A549 (cell line): ENCODE measurements at regions not wholly inside any gene's neighbourhood (a gene's known extent, or its start where the extent isn't known, plus 50 kb on each side); places are given as distances from the start of the nearest gene placed in this dataset.

Source experiments
- ATAC-seq, 2 experiments: fragments of 200-7000 bp in 1 of 2; fragments of >200 bp in 1 of 2; cut with Nextera tagmentation in 1 of 2; cut with Tn5 transposase in 1 of 2; 3 replicates each; pipeline versions ENCODE4 v1.8.0 to v1.9.1; 2018 to 2020; ENCODE audit warnings: mild to moderate bottlenecking in 1 of 2, moderate library complexity in 1 of 2
- CTCF ChIA-PET: fragments of 300-600 bp; sonication (Branson Sonifier 250); formaldehyde crosslinking; extraction: SDS; loops from one replicate; lab custom pipeline; 2021; ENCODE audit warnings: antibody characterized with exemption, inconsistent platforms; lab: Yijun Ruan, JAX
- POLR2A ChIA-PET: fragments of 350-600 bp; formaldehyde crosslinking; extraction: SDS; loops from one replicate; lab custom pipeline; 2021; ENCODE audit warnings: antibody characterized with exemption, inconsistent platforms; lab: Yijun Ruan, JAX
- DNase-seq, 2 experiments: peaks; one replicate each; pipeline versions ENCODE4 v3.0.0 to v3.0.0-alpha.2; 2011 to 2016; ENCODE audit warnings: low read depth in 1 of 2, low spot score in 1 of 2
- FAIRE-seq: peaks from 2 replicates; lab custom pipeline; 2011; peaks lifted over from hg19 to GRCh38; lab: Jason Lieb, UNC
- H3K27ac ChIP-seq, 2 experiments: fragments of >200 bp; sonication (Bioruptor Twin); formaldehyde crosslinking; 3 replicates each; pipeline ENCODE4 v1.5.1; 2016 to 2017
- H3K4me1 ChIP-seq: fragments of >200 bp; sonication (Bioruptor Twin); formaldehyde crosslinking; 3 replicates; pipeline ENCODE4 v1.6.1; 2016
- H3K4me2 ChIP-seq: fragments of >200 bp; sonication (Bioruptor Twin); formaldehyde crosslinking; 3 replicates; pipeline ENCODE4 v1.6.1; 2016
- H3K4me3 ChIP-seq: fragments of >200 bp; sonication (Bioruptor Twin); formaldehyde crosslinking; 3 replicates; pipeline ENCODE4 v1.5.1; 2016
- H3K9me3 ChIP-seq: fragments of >200 bp; sonication (Bioruptor Twin); formaldehyde crosslinking; 3 replicates; pipeline ENCODE4 v1.6.1; 2016
- BHLHE40 ChIP-seq: IDR thresholded peaks from 2 replicates; pipeline ENCODE4 v1.6.1; 2012; ENCODE audit warnings: low read depth, low read length, inconsistent platforms
- CBX2 ChIP-seq: fragments of 200-600 bp; sonication (generic); IDR thresholded peaks from 2 replicates; pipeline ENCODE4 v1.6.1; 2016; ENCODE audit warnings: low read depth, mild to moderate bottlenecking, borderline replicate concordance
- CBX8 ChIP-seq: fragments of 200-600 bp; sonication (generic); IDR thresholded peaks from 2 replicates; pipeline ENCODE4 v1.6.1; 2016
- CEBPB ChIP-seq, 2 experiments: fragments of >200 bp in 1 of 2; sonication (Bioruptor Twin) in 1 of 2; formaldehyde crosslinking in 1 of 2; IDR thresholded peaks; 2 replicates each; pipeline ENCODE4 v1.6.1; 2012 to 2016
- CTCF ChIP-seq: fragments of >200 bp; sonication (Bioruptor Twin); formaldehyde crosslinking; IDR thresholded peaks from 3 replicates; pipeline ENCODE4 v1.5.1; 2016
- ELK1 ChIP-seq: fragments of 150-350 bp; IDR thresholded peaks from 2 replicates; pipeline ENCODE4 v1.6.1; 2014; ENCODE audit warnings: low read depth, mild to moderate bottlenecking, low read length
- EP300 ChIP-seq, 2 experiments: fragments of >200 bp; sonication (Bioruptor Twin); formaldehyde crosslinking; IDR thresholded peaks; 2 replicates in 1 of 2; 3 replicates in 1 of 2; pipeline ENCODE4 v1.6.1; 2016 to 2017
- ESRRA ChIP-seq: fragments of 150-350 bp; IDR thresholded peaks from 2 replicates; pipeline ENCODE4 v1.6.1; 2014; ENCODE audit warnings: mild to moderate bottlenecking, low read length, borderline replicate concordance
- FOSB ChIP-seq: fragments of 250-450 bp; sonication (Bioruptor Pico); IDR thresholded peaks from 2 replicates; pipeline ENCODE4 v1.5.0; 2020; ENCODE audit warnings: mild to moderate bottlenecking, moderate library complexity
- FOSL2 ChIP-seq, 2 experiments: fragments of 450-650 bp in 1 of 2; fragments of >200 bp in 1 of 2; sonication (Bioruptor Twin) in 1 of 2; formaldehyde crosslinking; IDR thresholded peaks; 2 replicates each; pipeline versions ENCODE4 v1.5.0 to v1.6.1; 2016 to 2020; ENCODE audit warnings: mild to moderate bottlenecking in 1 of 2, moderate library complexity in 1 of 2
- FOXS1 ChIP-seq: fragments of 250-450 bp; sonication (Bioruptor Pico); IDR thresholded peaks from 2 replicates; pipeline ENCODE4 v1.5.0; 2020; ENCODE audit warnings: mild to moderate bottlenecking, moderate library complexity
- GATA3 ChIP-seq: IDR thresholded peaks from 2 replicates; pipeline ENCODE4 v1.6.1; 2012; ENCODE audit warnings: borderline replicate concordance
- HDAC2 ChIP-seq: fragments of 200-600 bp; sonication (generic); IDR thresholded peaks from 2 replicates; pipeline ENCODE4 v1.6.1; 2016
- HMGXB4 ChIP-seq: fragments of 250-450 bp; sonication (Bioruptor Pico); IDR thresholded peaks from 2 replicates; pipeline ENCODE4 v1.5.0; 2021; ENCODE audit warnings: mild to moderate bottlenecking, moderate library complexity, borderline replicate concordance
- HOXA7 ChIP-seq: fragments of 250-450 bp; sonication (Bioruptor Pico); IDR thresholded peaks from 2 replicates; pipeline ENCODE4 v1.5.0; 2020; ENCODE audit warnings: mild to moderate bottlenecking, moderate library complexity
- HOXB13 ChIP-seq: fragments of 250-450 bp; sonication (Bioruptor Pico); IDR thresholded peaks from 2 replicates; pipeline ENCODE4 v1.5.0; 2020; ENCODE audit warnings: low read depth, mild to moderate bottlenecking, moderate library complexity
- HOXB5 ChIP-seq: fragments of 250-450 bp; sonication (Bioruptor Pico); IDR thresholded peaks from 2 replicates; pipeline ENCODE4 v1.5.0; 2020; ENCODE audit warnings: mild to moderate bottlenecking, moderate library complexity
- JUNB ChIP-seq: fragments of >200 bp; sonication (Bioruptor Twin); formaldehyde crosslinking; IDR thresholded peaks from 2 replicates; pipeline ENCODE4 v1.6.1; 2016
- KDM1A ChIP-seq: fragments of 200-600 bp; sonication (generic); IDR thresholded peaks from 2 replicates; pipeline ENCODE4 v1.6.1; 2016; ENCODE audit warnings: low read depth, mild to moderate bottlenecking
- MAX ChIP-seq: IDR thresholded peaks from 2 replicates; pipeline ENCODE4 v1.6.1; 2012
- MYC ChIP-seq: IDR thresholded peaks from 2 replicates; pipeline ENCODE4 v1.6.1; 2012; ENCODE audit warnings: mild to moderate bottlenecking, inconsistent platforms, low read length, improper control_type of control experiment, borderline replicate concordance
- NFE2L2 ChIP-seq: fragments of 150-350 bp; conservative IDR thresholded peaks from 2 replicates; pipeline ENCODE4 v1.6.1; 2014; ENCODE audit warnings: low read length
- PBX3 ChIP-seq: IDR thresholded peaks from 2 replicates; pipeline ENCODE4 v1.6.1; 2012
- PHF8 ChIP-seq: fragments of 200-600 bp; sonication (generic); IDR thresholded peaks from 2 replicates; pipeline ENCODE4 v1.6.1; 2016; ENCODE audit warnings: low read depth, mild to moderate bottlenecking, antibody characterized with exemption, moderate library complexity, borderline replicate concordance
- RAD21 ChIP-seq, 2 experiments: fragments of >200 bp in 1 of 2; sonication (Bioruptor Twin) in 1 of 2; formaldehyde crosslinking in 1 of 2; IDR thresholded peaks in 1 of 2; conservative IDR thresholded peaks in 1 of 2; 2 replicates in 1 of 2; 3 replicates in 1 of 2; pipeline ENCODE4 v1.6.1; 2012 to 2018; ENCODE audit warnings: inconsistent platforms in 1 of 2
- USF2 ChIP-seq: fragments of 450-650 bp; IDR thresholded peaks from 2 replicates; pipeline ENCODE4 v1.6.1; 2014; ENCODE audit warnings: antibody characterized with exemption
- ZFP36 ChIP-seq: fragments of 450-650 bp; IDR thresholded peaks from 2 replicates; pipeline ENCODE4 v1.6.1; 2014; ENCODE audit warnings: borderline replicate concordance; ENCODE audit not compliant: partially characterized antibody
- ZNF302 ChIP-seq: fragments of 250-450 bp; sonication (Bioruptor Pico); IDR thresholded peaks from 2 replicates; pipeline ENCODE4 v1.9.0; 2021; ENCODE audit warnings: inconsistent platforms, mild to moderate bottlenecking, moderate library complexity
- ZSCAN20 ChIP-seq: fragments of 250-450 bp; sonication (Bioruptor Pico); IDR thresholded peaks from 2 replicates; pipeline ENCODE4 v1.8.0; 2022; ENCODE audit warnings: mild to moderate bottlenecking, moderate library complexity
- WGBS: methylation state at CpG from one replicate; pipeline ENCODE4 v1.1.6; 2017; ENCODE audit errors: missing lambda C conversion rate; 5-methylcytosine and 5-hydroxymethylcytosine counted together

- Histone ChIP-seq H3K4me2 (no peak overlapping the region), H3K4me1 (no peaks in the 10 kb centered on the region), H3K27ac (no peak overlapping the region), H3K4me3 (no peak overlapping the region), H3K9me3 (no peaks in the 10 kb centered on the region)
- ATAC-seq = no peak
- TF ChIP-seq HOXB5 = no peak
- TF ChIP-seq CEBPB (IDR thresholded peaks at IDR 0.05) = no peak
- no peak for TF ChIP-seq HDAC2
- no peak for TF ChIP-seq ELK1
- no peak for TF ChIP-seq BHLHE40
- no peak for TF ChIP-seq ESRRA
- no peak for TF ChIP-seq GATA3
- no peak for TF ChIP-seq ZFP36
- TF ChIP-seq HOXA7 (CRISPR knock-in tag) = no peak
- TF ChIP-seq HMGXB4 (CRISPR knock-in tag) = no peak
- no peak for TF ChIP-seq FOSL2 (IDR thresholded peaks at IDR 0.05)
- TF ChIP-seq FOSL2 (CRISPR knock-in tag; IDR thresholded peaks at IDR 0.05) = no peak
- no peak for TF ChIP-seq USF2
- TF ChIP-seq RAD21 (conservative IDR thresholded peaks at IDR 0.05 in 1 of 2, IDR thresholded peaks at IDR 0.05 in 1 of 2) = no peak
- TF ChIP-seq NFE2L2 = no peak
- DNase-seq = no peak
- CTCF ChIA-PET = no interaction called here
- POLR2A ChIA-PET = no interaction called here
- no peak for FAIRE-seq
Measured at GRCh38 chr2:144681389-144681788, 161.5 kb upstream of the ZEB2 start.

- POLR2A ChIA-PET = no interaction called here
- Histone ChIP-seq H3K4me2 (no peak overlapping the region), H3K4me3 (no peak overlapping the region), H3K4me1 (no peaks in the 10 kb centered on the region), H3K9me3 (no peaks in the 10 kb centered on the region), H3K27ac (no peak overlapping the region)
- CTCF ChIA-PET = no interaction called here
- WGBS = 61% methylated on average over 5 of the region's 5 CpGs
- ATAC-seq = no peak
- no peak for FAIRE-seq
- TF ChIP-seq HOXB13 (CRISPR knock-in tag) = no peak
- TF ChIP-seq FOSB (CRISPR knock-in tag) = no peak
- no peak for TF ChIP-seq EP300 (IDR thresholded peaks at IDR 0.05)
- TF ChIP-seq CTCF = no peak
- no peak for TF ChIP-seq ZNF302
- no peak for TF ChIP-seq JUNB
- no peak for TF ChIP-seq HOXB5
- TF ChIP-seq MAX = no peak
- TF ChIP-seq ZSCAN20 (CRISPR knock-in tag) = no peak
- TF ChIP-seq ESRRA = no peak
- no peak for TF ChIP-seq CBX8
- no peak for TF ChIP-seq HDAC2
- no peak for TF ChIP-seq KDM1A
- no peak for TF ChIP-seq FOXS1 (CRISPR knock-in tag)
- no peak for TF ChIP-seq MYC
- no peak for TF ChIP-seq PBX3
- no peak for TF ChIP-seq PHF8
- TF ChIP-seq CBX2 = no peak
- DNase-seq = no peak
Measured at GRCh38 chr2:144679942-144680341, 160.0 kb upstream of the ZEB2 start.
